Activated T-helper 17 cell treated with anti-CD3 and anti-CD28 coated beads, Interleukin-2, amount 50 U/mL, for 72 hours (primary cell): ENCODE measurements at regions not wholly inside any gene's neighbourhood (a gene's known extent, or its start where the extent isn't known, plus 50 kb on each side); places are given as distances from the start of the nearest gene placed in this dataset.

ENCODE experiments used
- ATAC-seq: fragments of 150-1000 bp; cut with Tn5 transposase; replicated peaks from 2 replicates; pipeline ENCODE4 v1.10.0; 2021; ENCODE audit warnings: mild to moderate bottlenecking, moderate library complexity
- H3K27ac Mint-ChIP-seq: one replicate; pipeline ENCODE4 v1.8.0; 2022; ENCODE audit warnings: mixed read lengths
- H3K27me3 Mint-ChIP-seq: one replicate; pipeline ENCODE4 v1.8.0; 2022; ENCODE audit warnings: mixed read lengths
- H3K36me3 Mint-ChIP-seq: one replicate; pipeline ENCODE4 v1.8.0; 2022; ENCODE audit warnings: low read depth, mild to moderate bottlenecking, mixed read lengths
- H3K4me1 Mint-ChIP-seq: one replicate; pipeline ENCODE4 v1.8.0; 2022; ENCODE audit warnings: mixed read lengths
- H3K4me3 Mint-ChIP-seq: one replicate; pipeline ENCODE4 v1.8.0; 2022; ENCODE audit warnings: mild to moderate bottlenecking, mixed read lengths
- H3K9me3 Mint-ChIP-seq: one replicate; pipeline ENCODE4 v1.8.0; 2022; ENCODE audit warnings: mixed read lengths

DNA sequence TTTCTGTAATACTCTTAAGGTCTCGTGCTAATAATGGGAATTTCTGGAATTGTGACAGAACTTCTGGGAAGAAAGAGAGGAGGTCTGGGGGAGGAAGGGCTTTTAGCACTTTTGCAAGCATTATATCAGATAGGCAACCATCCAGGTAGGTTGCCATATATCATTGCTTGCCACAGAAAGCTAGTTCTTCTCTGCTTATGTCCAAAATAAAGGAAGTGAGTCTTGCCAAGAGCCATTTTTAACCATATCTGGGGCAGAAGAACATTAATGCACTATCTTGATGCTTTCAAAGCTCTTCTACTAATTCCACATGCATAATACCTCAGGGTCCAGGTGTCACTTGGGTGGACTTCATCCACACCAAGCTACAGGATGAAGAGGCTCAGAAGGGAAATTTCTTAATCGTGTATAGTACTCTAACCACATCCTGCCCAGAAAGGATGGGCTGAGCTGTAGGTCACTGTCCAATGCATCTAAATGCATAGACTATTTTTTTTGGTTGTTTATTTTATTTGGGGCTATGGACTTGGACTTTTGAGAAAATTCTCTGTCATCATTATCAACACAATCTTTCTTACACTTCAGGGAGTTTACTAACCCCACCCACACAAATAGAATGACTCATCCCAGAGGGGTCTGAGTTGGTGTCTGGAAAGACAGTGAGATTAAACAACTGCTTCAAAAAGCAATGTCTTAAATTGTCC, 68.9 kb upstream of the ADO start:
- H3K27ac Mint-ChIP-seq = no peak overlapping the region
- ATAC-seq = no peak
- no peaks in the 10 kb centered on the region for H3K9me3 Mint-ChIP-seq
- H3K4me1 Mint-ChIP-seq = peaks cover 9% of the 10 kb centered on the region
- no peaks in the 10 kb centered on the region for H3K27me3 Mint-ChIP-seq
- no peaks in the 10 kb centered on the region for H3K36me3 Mint-ChIP-seq
- H3K4me3 Mint-ChIP-seq = no peak overlapping the region

DNA sequence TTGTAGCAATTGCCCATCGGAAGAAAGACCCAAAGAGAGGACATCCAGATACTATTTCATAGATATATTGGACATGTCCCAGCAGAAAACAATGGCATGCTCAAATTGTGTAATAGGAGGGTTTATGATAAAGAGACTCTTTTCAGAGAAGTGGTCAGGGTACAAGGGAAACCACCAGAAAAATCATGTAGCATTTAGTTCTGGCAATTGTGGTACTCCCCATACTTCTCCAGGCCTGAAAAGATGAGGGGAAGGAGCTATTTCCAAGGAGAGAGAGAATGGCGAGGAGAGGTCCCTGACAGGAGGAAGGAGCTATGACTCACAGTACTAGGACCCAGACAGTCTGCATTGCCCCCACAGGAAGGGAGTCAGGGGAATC, 68.4 kb upstream of the ADO start:
- Mint-ChIP-seq H3K36me3 (no peaks in the 10 kb centered on the region), H3K9me3 (no peaks in the 10 kb centered on the region), H3K27ac (no peak overlapping the region), H3K27me3 (no peaks in the 10 kb centered on the region), H3K4me3 (no peak overlapping the region), H3K4me1 (peaks cover 9% of the 10 kb centered on the region)
- no peak for ATAC-seq

DNA sequence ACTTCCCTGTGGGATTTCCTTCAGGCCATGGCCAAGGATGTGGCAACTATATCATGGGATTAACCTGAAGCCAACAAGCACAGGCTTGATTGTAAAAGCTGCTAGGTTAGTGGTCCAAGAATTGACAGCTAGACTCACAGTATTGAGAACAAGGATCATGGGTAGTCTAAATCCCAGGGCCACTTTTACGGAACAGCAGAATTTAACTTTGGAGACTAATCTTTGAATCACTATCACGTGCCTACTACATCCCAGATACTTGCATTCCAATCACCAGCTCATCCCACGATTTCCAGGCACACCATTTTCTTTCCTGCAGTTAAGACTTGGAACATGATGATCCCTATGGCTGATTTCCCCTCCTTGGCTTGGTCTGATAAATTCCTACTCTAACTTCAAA, 65.6 kb upstream of the ADO start:
- no peak for ATAC-seq
- H3K9me3 Mint-ChIP-seq = no peaks in the 10 kb centered on the region
- H3K27ac Mint-ChIP-seq = no peak overlapping the region
- H3K4me3 Mint-ChIP-seq = no peak overlapping the region
- H3K36me3 Mint-ChIP-seq = no peaks in the 10 kb centered on the region
- peaks cover 5% of the 10 kb centered on the region for H3K4me1 Mint-ChIP-seq
- H3K27me3 Mint-ChIP-seq = no peaks in the 10 kb centered on the region

DNA sequence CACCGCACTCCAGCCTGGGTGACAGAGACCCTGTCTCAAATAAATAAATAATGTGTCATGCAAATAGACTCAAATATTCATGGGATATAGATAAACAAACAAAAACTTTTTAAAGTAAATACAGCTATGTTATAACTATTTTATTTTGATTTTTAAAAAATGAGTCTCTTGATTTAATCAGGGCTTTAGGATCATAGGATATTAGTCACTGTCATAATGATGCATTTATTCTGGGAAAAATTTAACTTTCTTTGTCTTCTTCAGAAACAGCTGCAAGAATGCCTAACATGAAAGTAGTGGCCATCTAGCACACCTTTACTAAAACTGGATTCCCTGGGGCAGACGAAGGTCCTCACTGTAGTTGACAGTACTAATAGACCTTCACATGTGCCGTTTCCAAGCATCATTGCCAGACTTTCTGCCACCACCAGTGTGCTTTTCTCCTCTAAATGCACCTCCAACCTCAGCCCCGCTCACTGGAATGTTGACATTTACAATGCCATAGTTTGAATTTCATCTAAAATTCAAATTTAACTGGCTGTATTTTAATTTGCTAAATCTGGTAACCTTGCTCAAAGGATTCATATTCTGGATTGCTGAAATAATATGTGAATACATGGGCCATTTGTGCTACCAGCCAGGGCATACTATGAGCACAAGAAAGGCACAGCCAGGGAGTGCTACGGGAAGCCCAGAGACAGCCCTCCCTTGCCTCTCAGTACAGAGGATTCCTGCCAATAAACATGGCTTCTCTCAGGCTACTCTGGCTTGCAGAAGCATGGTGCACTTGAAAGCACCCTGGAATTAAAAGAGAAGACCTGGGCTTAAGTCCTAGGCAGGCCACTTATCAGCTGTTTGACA, 63.4 kb upstream of the ADO start:
- Mint-ChIP-seq H3K4me1 (peaks cover 5% of the 10 kb centered on the region), H3K27me3 (no peaks in the 10 kb centered on the region), H3K4me3 (no peak overlapping the region), H3K9me3 (no peaks in the 10 kb centered on the region), H3K27ac (no peak overlapping the region), H3K36me3 (no peaks in the 10 kb centered on the region)
- no peak for ATAC-seq

DNA sequence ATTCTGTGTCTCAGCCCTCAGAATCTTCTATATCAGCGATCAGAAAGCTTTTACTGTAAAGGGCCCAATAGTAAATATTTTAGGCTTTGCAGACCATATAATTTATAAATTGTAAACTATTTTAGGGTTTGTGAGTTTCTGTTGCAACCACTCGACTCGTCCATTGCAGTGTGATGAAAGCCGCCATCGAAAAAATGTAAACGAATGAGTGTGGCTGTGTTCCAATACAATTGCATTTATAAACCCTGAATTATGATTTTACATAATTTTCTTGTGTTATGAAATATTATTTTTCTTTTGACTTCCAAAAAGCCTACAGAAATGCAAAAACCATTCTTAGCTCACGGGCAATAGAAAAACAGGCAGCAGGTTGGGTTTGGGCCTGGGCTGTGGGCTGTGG, 62.5 kb upstream of the ADO start:
- H3K4me3 Mint-ChIP-seq = no peak overlapping the region
- H3K27me3 Mint-ChIP-seq = no peaks in the 10 kb centered on the region
- no peak overlapping the region for H3K27ac Mint-ChIP-seq
- H3K9me3 Mint-ChIP-seq = no peaks in the 10 kb centered on the region
- peaks cover 5% of the 10 kb centered on the region for H3K4me1 Mint-ChIP-seq
- H3K36me3 Mint-ChIP-seq = no peaks in the 10 kb centered on the region
- no peak for ATAC-seq

DNA sequence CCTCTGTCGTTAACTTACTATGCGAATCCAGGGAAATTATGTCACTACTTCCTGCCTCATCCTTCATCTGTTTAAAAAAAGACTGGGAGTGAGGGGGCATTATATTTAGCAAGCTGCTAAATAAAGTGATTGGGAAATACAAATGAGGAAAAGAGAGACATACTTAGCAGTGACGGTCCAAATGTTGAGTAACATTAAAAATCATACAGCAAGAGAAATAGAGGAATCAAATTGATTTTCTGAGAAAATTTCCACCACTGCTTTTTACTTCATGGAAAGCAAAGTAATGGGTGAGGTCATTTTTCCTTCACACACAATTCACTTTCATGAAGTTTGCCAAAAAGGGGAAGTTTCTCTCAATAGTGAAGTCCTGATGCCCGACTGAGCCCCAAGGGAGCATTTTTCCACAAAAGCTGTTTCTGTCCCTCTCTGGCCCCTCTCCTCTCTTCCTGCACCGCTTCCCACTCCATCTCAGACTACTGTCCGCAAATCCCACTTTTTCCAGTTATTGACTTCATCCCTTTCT, 61.9 kb upstream of the ADO start:
- Mint-ChIP-seq H3K36me3 (no peaks in the 10 kb centered on the region), H3K9me3 (no peaks in the 10 kb centered on the region), H3K4me3 (no peak overlapping the region), H3K27ac (no peak overlapping the region), H3K27me3 (no peaks in the 10 kb centered on the region), H3K4me1 (peaks cover 5% of the 10 kb centered on the region)
- no peak for ATAC-seq

DNA sequence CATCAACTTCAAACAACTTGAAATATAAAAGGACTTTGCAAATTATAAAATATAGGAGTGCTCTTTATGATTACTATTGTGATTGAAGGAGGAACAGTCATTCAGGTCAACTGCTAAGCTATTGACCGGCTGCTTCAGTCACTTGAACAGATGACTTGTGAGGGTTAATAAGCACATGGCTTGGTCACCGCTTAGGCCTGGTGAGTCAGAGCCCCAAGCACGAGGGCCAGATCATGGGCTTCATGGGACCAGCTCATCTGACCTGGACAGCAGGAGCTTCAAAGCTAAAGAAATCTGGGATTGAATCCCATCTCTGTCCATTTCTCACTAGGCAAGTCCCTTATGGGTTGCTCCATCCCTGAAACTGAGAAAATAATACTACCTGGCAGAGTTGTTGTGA, 60.4 kb upstream of the ADO start:
- Mint-ChIP-seq H3K4me1 (peaks cover 12% of the 10 kb centered on the region), H3K27me3 (no peaks in the 10 kb centered on the region), H3K27ac (no peak overlapping the region), H3K4me3 (no peak overlapping the region), H3K36me3 (no peaks in the 10 kb centered on the region), H3K9me3 (no peaks in the 10 kb centered on the region)
- no peak for ATAC-seq

DNA sequence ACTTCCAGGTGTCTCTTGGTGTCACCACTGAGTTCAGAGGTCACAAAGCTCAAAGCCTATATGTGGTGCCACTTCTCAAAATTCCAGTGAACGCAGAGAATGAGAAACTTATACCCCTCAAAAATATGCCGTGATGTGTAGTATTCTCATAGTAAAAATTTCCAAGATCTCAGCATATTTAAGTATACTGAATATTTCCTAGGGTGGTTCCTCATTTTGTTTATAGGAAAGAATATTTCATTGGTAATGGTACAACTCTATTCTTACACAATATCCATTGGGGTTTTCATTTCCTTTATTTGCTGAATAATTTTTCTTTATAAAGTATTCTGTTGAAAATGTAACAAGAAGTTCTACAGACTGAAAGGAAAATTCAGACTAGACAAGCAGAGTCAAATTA, 58.9 kb upstream of the ADO start:
- Mint-ChIP-seq H3K4me1 (peaks cover 17% of the 10 kb centered on the region), H3K9me3 (no peaks in the 10 kb centered on the region), H3K27me3 (no peaks in the 10 kb centered on the region), H3K27ac (no peak overlapping the region), H3K4me3 (no peak overlapping the region), H3K36me3 (no peaks in the 10 kb centered on the region)
- ATAC-seq = no peak

DNA sequence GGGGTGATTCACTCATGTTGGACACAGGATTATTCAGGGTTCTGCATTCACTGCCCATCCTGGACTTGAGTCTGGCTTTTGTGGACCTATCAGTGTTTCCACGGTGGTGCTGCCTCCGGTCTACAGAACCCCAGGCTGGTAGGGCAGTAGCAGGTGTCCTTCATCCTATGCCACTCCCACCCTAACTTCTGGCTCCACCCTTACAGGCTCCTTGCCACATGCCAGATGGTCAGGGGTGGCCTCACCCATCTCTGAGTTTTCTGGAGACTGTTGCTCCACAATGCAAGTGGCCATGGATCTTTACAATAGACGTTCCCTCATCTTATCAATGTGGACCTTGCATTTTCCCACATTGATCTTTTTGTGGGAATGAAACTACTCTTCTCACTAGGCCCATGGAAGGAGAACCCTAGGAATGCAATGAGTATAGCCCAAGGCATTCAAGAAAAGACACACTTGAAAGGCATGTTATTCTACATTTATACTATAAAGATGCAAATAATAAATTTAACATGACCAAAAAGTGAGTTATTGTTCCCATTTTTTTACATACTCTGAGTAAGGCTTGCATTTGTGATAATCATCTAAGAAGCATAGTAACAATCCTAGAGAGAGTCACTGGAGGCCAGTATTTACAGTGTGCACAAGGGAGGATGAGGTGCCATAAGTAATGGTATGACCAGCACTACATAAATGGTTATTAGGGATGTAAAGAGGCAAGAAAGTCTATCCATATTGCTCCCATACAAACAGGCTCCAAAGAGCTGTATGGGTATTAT, 57.4 kb upstream of the ADO start:
- Mint-ChIP-seq H3K27me3 (no peaks in the 10 kb centered on the region), H3K4me3 (no peak overlapping the region), H3K36me3 (no peaks in the 10 kb centered on the region), H3K27ac (no peak overlapping the region), H3K9me3 (no peaks in the 10 kb centered on the region), H3K4me1 (peaks cover 17% of the 10 kb centered on the region)
- ATAC-seq = no peak

DNA sequence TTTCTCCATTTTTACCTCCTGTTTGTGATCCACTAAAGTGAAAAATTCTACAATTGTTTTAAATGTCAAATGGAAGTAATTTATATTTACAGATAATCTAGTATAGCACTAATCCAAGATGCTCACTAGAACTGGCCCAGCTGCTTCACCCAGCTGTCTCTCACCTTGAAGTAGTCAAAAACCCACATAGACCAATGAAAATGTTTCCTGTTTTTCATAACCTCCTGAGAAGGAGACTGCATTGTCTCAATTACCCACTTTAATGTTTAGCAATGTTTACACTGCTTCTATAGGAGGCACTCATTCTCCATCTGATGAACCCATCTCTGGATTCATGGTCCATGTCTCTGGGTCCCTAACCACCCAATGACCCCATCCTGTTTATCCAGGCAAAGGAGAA, 56.1 kb upstream of the ADO start:
- peak overlapping the region; percentile 85 for H3K27ac Mint-ChIP-seq
- no peaks in the 10 kb centered on the region for H3K36me3 Mint-ChIP-seq
- ATAC-seq = peak; percentile 15
- peak overlapping the region; percentile 71 for H3K4me3 Mint-ChIP-seq
- no peaks in the 10 kb centered on the region for H3K27me3 Mint-ChIP-seq
- H3K9me3 Mint-ChIP-seq = no peaks in the 10 kb centered on the region
- H3K4me1 Mint-ChIP-seq = peaks cover 12% of the 10 kb centered on the region

DNA sequence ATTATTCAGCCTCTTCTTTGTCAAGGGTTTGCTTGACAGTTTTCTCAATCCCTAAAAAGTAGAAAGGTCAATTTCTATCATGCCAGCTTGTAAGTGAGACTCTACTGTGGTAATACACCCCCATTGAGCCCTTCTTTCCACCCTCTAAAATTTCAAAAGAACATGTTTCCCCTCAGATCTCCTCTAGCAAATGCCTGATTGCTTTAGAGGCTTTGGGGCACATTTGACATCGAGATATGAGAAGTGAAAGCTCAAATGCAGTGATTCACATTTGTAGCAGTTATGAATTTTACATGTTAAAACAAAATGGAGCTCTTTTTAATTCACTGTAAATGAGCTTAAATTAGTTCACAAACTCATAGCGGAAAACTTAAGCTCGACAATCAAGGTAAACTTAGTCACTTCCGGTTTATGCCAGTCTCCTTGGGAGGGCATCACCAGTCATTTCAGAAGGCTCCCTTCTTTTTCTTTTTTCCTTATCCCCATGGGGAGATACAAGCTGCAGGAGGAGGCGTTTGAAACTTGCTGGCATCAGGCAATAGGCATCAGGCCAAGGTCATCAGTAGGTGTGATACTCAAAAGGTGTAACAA, 55.3 kb upstream of the ADO start:
- peak; percentile 79 for ATAC-seq
- Mint-ChIP-seq H3K4me3 (peak overlapping the region; percentile 71), H3K4me1 (peaks cover 12% of the 10 kb centered on the region), H3K9me3 (no peaks in the 10 kb centered on the region), H3K27me3 (no peaks in the 10 kb centered on the region), H3K36me3 (no peaks in the 10 kb centered on the region), H3K27ac (peak overlapping the region; percentile 85)
